M059J (cell line): ENCODE measurements at regions not wholly inside any gene's neighbourhood (a gene's known extent, or its start where the extent isn't known, plus 50 kb on each side); places are given as distances from the start of the nearest gene placed in this dataset.
"Not testable (repeated sequence)": the region's sequence is repeated elsewhere in the genome, so short reads cannot be mapped to it uniquely, and the experiment has no call there.

Source experiments
- DNase-seq: peaks from one replicate; pipeline ENCODE4 v3.0.0-alpha.2; 2012; ENCODE audit warnings: low read depth

GRCh38 chr2:37758141-37758601 is 86.7 kb upstream of the CDC42EP3 start:
- DNase-seq: not testable (repeated sequence)

GRCh38 chr2:37759989-37760388 is 88.5 kb upstream of the CDC42EP3 start:
- not testable (repeated sequence) for DNase-seq

GRCh38 chr2:37760471-37760870 is 89.0 kb upstream of the CDC42EP3 start:
- DNase-seq: no peak

- DNase-seq: not testable (repeated sequence)
These were observed 90.8 kb upstream of the CDC42EP3 start for GRCh38 chr2:37762281-37762680.

GRCh38 chr2:37764739-37765138 is 93.3 kb upstream of the CDC42EP3 start:
- peak; percentile 54 for DNase-seq

GRCh38 chr2:37766106-37766505 is 94.7 kb upstream of the CDC42EP3 start:
- peak; percentile 60 for DNase-seq

GRCh38 chr2:37767046-37767445 is 95.6 kb upstream of the CDC42EP3 start:
- peak; percentile 45 for DNase-seq

GRCh38 chr2:37767959-37768925 is 96.8 kb upstream of the CDC42EP3 start:
- DNase-seq: peak; percentile 97

- no peak for DNase-seq
These were observed 98.1 kb upstream of the CDC42EP3 start for GRCh38 chr2:37769551-37769950.

GRCh38 chr2:37770797-37771196 is 99.4 kb upstream of the CDC42EP3 start:
- no peak for DNase-seq

- peak; percentile 67 for DNase-seq
These were observed 100.2 kb upstream of the CDC42EP3 start for GRCh38 chr2:37771600-37772088.

- no peak for DNase-seq
These were observed 102.1 kb upstream of the CDC42EP3 start for GRCh38 chr2:37773371-37774130.

GRCh38 chr2:37774171-37774944 is 102.9 kb upstream of the CDC42EP3 start:
- not testable (repeated sequence) for DNase-seq

- no peak for DNase-seq
These were observed 103.8 kb upstream of the CDC42EP3 start for GRCh38 chr2:37774976-37775907.

GRCh38 chr2:37775908-37776250 is 104.4 kb upstream of the CDC42EP3 start:
- DNase-seq: peak; percentile 82

- DNase-seq: peak; percentile 99
These were observed 105.0 kb upstream of the CDC42EP3 start for GRCh38 chr2:37776487-37776886.

- DNase-seq: no peak
These were observed 107.7 kb upstream of the CDC42EP3 start for GRCh38 chr2:37779139-37779538.

- DNase-seq: no peak
These were observed 108.4 kb upstream of the CDC42EP3 start for GRCh38 chr2:37779611-37780386.

- DNase-seq: peak; percentile 74
These were observed 108.9 kb upstream of the CDC42EP3 start for GRCh38 chr2:37780387-37780676.

GRCh38 chr2:37781028-37781427 is 109.6 kb upstream of the CDC42EP3 start:
- peak; percentile 82 for DNase-seq
